K562 (cell line): ENCODE measurements at regions not wholly inside any gene's neighbourhood (a gene's known extent, or its start where the extent isn't known, plus 50 kb on each side); places are given as distances from the start of the nearest gene placed in this dataset.

ENCODE experiments used
- ATF4 ChIP-seq: fragments of 450-650 bp; formaldehyde crosslinking; IDR thresholded peaks from 2 replicates; pipeline ENCODE4 v1.4.0; 2022; ENCODE audit warnings: mild to moderate bottlenecking, moderate library complexity
- FOXM1 ChIP-seq, 2 experiments: fragments of 450-650 bp in 1 of 2; sonication (generic) in 1 of 2; formaldehyde crosslinking in 1 of 2; IDR thresholded peaks; 2 replicates each; pipeline versions ENCODE4 v1.6.1 to v1.9.0; 2017 to 2022; ENCODE audit warnings: low read depth in 2 of 2, mild to moderate bottlenecking in 2 of 2, missing genetic modification reagents in 1 of 2, moderate library complexity in 1 of 2
- ZNF282 ChIP-seq: sonication (generic); formaldehyde crosslinking; IDR thresholded peaks from 2 replicates; pipeline ENCODE4 v1.8.1; 2023; ENCODE audit warnings: missing genetic modification reagents

GRCh38 chr3:178198329-178198728 is 337.9 kb upstream of the KCNMB2 start:
- TF ChIP-seq FOXM1 (IDR thresholded peaks at IDR 0.05; ENCODE audit: low read depth) (no peak), FOXM1 (CRISPR knock-in tag; IDR thresholded peaks at IDR 0.05; ENCODE audit: low read depth) (no peak), ZNF282 (CRISPR knock-in tag) (no peak), ATF4 (no peak)
